ENCODE measurements at regions not wholly inside any gene's neighbourhood (a gene's known extent, or its start where the extent isn't known, plus 50 kb on each side); places are given as distances from the start of the nearest gene placed in this dataset.

GRCh38 chr14:36398463-36399291 is 78.2 kb upstream of the MBIP start:
- TF ChIP-seq, protein P1, sequence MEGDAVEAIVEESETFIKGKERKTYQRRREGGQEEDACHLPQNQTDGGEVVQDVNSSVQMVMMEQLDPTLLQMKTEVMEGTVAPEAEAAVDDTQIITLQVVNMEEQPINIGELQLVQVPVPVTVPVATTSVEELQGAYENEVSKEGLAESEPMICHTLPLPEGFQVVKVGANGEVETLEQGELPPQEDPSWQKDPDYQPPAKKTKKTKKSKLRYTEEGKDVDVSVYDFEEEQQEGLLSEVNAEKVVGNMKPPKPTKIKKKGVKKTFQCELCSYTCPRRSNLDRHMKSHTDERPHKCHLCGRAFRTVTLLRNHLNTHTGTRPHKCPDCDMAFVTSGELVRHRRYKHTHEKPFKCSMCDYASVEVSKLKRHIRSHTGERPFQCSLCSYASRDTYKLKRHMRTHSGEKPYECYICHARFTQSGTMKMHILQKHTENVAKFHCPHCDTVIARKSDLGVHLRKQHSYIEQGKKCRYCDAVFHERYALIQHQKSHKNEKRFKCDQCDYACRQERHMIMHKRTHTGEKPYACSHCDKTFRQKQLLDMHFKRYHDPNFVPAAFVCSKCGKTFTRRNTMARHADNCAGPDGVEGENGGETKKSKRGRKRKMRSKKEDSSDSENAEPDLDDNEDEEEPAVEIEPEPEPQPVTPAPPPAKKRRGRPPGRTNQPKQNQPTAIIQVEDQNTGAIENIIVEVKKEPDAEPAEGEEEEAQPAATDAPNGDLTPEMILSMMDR (conservative IDR thresholded peaks at IDR 0.05; ENCODE audit: low read length), result no peak
- TF ChIP-seq EZH2phosphoT487 (IDR thresholded peaks at IDR 0.05; ENCODE audit: borderline replicate concordance, low read depth, low read length), result no peak
